ENCODE measurements at regions not wholly inside any gene's neighbourhood (a gene's known extent, or its start where the extent isn't known, plus 50 kb on each side); places are given as distances from the start of the nearest gene placed in this dataset.

- TF ChIP-seq CTCF (IDR thresholded peaks at IDR 0.05) = no peak
- TF ChIP-seq POLR2A (IDR thresholded peaks at IDR 0.05) = no peak
Observed at GRCh38 chr13:59446391-59446790, 717.3 kb downstream of the DIAPH3 start.

Data from Peyer's patch (tissue), 4 donors.